ENCODE measurements at regions not wholly inside any gene's neighbourhood (a gene's known extent, or its start where the extent isn't known, plus 50 kb on each side); places are given as distances from the start of the nearest gene placed in this dataset.
"Not testable (repeated sequence)": the region's sequence is repeated elsewhere in the genome, so short reads cannot be mapped to it uniquely, and the experiment has no call there.

- no peak for DNase-seq
These were observed 660.8 kb downstream of the TBC1D22A start for GRCh38 chr22:47423266-47423665.

GRCh38 chr22:47422736-47423135 lies 660.3 kb downstream of the TBC1D22A start:
- DNase-seq: no peak

GRCh38 chr22:47421846-47422245 lies 659.4 kb downstream of the TBC1D22A start:
- DNase-seq: no peak

GRCh38 chr22:47420211-47420610 lies 657.8 kb downstream of the TBC1D22A start:
- no peak for DNase-seq

- DNase-seq: no peak
These were observed 656.8 kb downstream of the TBC1D22A start for GRCh38 chr22:47419239-47419638.

- DNase-seq: no peak
These were observed 655.2 kb downstream of the TBC1D22A start for GRCh38 chr22:47417699-47418098.

GRCh38 chr22:47411006-47411405 lies 648.6 kb downstream of the TBC1D22A start:
- no peak for DNase-seq

- no peak for DNase-seq
These were observed 647.3 kb downstream of the TBC1D22A start for GRCh38 chr22:47409539-47410275.

GRCh38 chr22:47408409-47408808 lies 646.0 kb downstream of the TBC1D22A start:
- DNase-seq: no peak

- DNase-seq: no peak
These were observed 645.1 kb downstream of the TBC1D22A start for GRCh38 chr22:47407461-47408025.

GRCh38 chr22:47406896-47407295 lies 644.4 kb downstream of the TBC1D22A start:
- no peak for DNase-seq

GRCh38 chr22:47406180-47406834 lies 643.9 kb downstream of the TBC1D22A start:
- no peak for DNase-seq

- not testable (repeated sequence) for DNase-seq
These were observed 642.8 kb downstream of the TBC1D22A start for GRCh38 chr22:47405222-47405621.

- no peak for DNase-seq
These were observed 640.6 kb downstream of the TBC1D22A start for GRCh38 chr22:47402876-47403525.

- DNase-seq: peak; percentile 10
These were observed 639.7 kb downstream of the TBC1D22A start for GRCh38 chr22:47401976-47402770.

- no peak for DNase-seq
These were observed 639.1 kb downstream of the TBC1D22A start for GRCh38 chr22:47401592-47401898.

GRCh38 chr22:47400701-47401591 lies 638.5 kb downstream of the TBC1D22A start:
- DNase-seq: no peak

GRCh38 chr22:47400131-47400530 lies 637.7 kb downstream of the TBC1D22A start:
- DNase-seq: not testable (repeated sequence)

GRCh38 chr22:47398921-47399790 lies 636.7 kb downstream of the TBC1D22A start:
- no peak for DNase-seq

GRCh38 chr22:47398491-47398890 lies 636.0 kb downstream of the TBC1D22A start:
- no peak for DNase-seq

GRCh38 chr22:47397673-47398072 lies 635.2 kb downstream of the TBC1D22A start:
- no peak for DNase-seq
